Transverse colon (tissue), 4 donors: ENCODE measurements at regions not wholly inside any gene's neighbourhood (a gene's known extent, or its start where the extent isn't known, plus 50 kb on each side); places are given as distances from the start of the nearest gene placed in this dataset.

Source experiments
- CTCF ChIP-seq, 5 experiments: fragments of 200-600 bp in 3 of 5; fragments of 450-650 bp in 2 of 5; sonication (generic) in 3 of 5; IDR thresholded peaks; 1 replicate in 2 of 5; 2 replicates in 3 of 5; pipeline ENCODE4 v1.5.1; 2016 to 2017; ENCODE audit warnings: antibody characterized with exemption in 5 of 5, inconsistent platforms in 3 of 5, mild to moderate bottlenecking in 2 of 5, moderate library complexity in 1 of 5
- EP300 ChIP-seq: sonication (generic); formaldehyde crosslinking; IDR thresholded peaks from one replicate; pipeline ENCODE4 v1.6.1; 2017; ENCODE audit warnings: antibody characterized with exemption, low read depth
- POLR2A ChIP-seq: fragments of 450-650 bp; IDR thresholded peaks from one replicate; pipeline ENCODE4 v1.6.1; 2016; ENCODE audit warnings: antibody characterized with exemption, mild to moderate bottlenecking, moderate library complexity
- POLR2AphosphoS5 ChIP-seq, 3 donors: sonication (generic); formaldehyde crosslinking; IDR thresholded peaks; one replicate each; pipeline ENCODE4 v1.6.1; 2016; ENCODE audit warnings: antibody characterized with exemption in 3 of 3

- TF ChIP-seq POLR2AphosphoS5 (IDR thresholded peaks at IDR 0.05), result no peak
- no peak for TF ChIP-seq CTCF (IDR thresholded peaks at IDR 0.05)
- no peak for TF ChIP-seq POLR2A
- TF ChIP-seq EP300, result no peak
Measured at GRCh38 chr14:95814363-95815225, 62.0 kb upstream of the TUNAR start.
